K562 (cell line): ENCODE measurements at regions not wholly inside any gene's neighbourhood (a gene's known extent, or its start where the extent isn't known, plus 50 kb on each side); places are given as distances from the start of the nearest gene placed in this dataset.

Experiments used
- ASH1L ChIP-seq: fragments of 450-650 bp; IDR thresholded peaks from 2 replicates; pipeline ENCODE4 v1.6.1; 2018; ENCODE audit warnings: borderline replicate concordance, mild to moderate bottlenecking, low read depth; ENCODE audit not compliant: partially characterized antibody
- DACH1 ChIP-seq: fragments of 450-650 bp; IDR thresholded peaks from 2 replicates; pipeline ENCODE4 v1.6.1; 2018; ENCODE audit not compliant: partially characterized antibody
- FOSL1 ChIP-seq: fragments of 200-800 bp; sonication (Bioruptor generic); conservative IDR thresholded peaks from 2 replicates; pipeline ENCODE4 v1.6.1; 2016; ENCODE audit warnings: missing genetic modification characterization, missing compliant biosample characterization
- HDAC1 ChIP-seq, 2 experiments: fragments of 450-650 bp; IDR thresholded peaks; 2 replicates each; pipeline ENCODE4 v1.6.1; 2016 to 2017; ENCODE audit warnings: inconsistent platforms in 1 of 2, mild to moderate bottlenecking in 1 of 2, moderate library complexity in 1 of 2
- JUND ChIP-seq, 2 experiments: IDR thresholded peaks; 2 replicates in 1 of 2; 3 replicates in 1 of 2; pipeline ENCODE4 v1.6.1; 2011; ENCODE audit warnings: borderline replicate concordance in 2 of 2, low read depth in 2 of 2, low read length in 2 of 2, improper control_type of control experiment in 1 of 2, missing biosample characterization in 1 of 2, missing genetic modification characterization in 1 of 2, missing genetic modification reagents in 1 of 2
- KHSRP ChIP-seq: fragments of 450-650 bp; IDR thresholded peaks from 2 replicates; pipeline ENCODE4 v1.6.1; 2017
- NONO ChIP-seq, 2 experiments: fragments of 200-400 bp in 1 of 2; fragments of 450-650 bp in 1 of 2; formaldehyde crosslinking in 1 of 2; IDR thresholded peaks; 2 replicates each; pipeline ENCODE4 v1.6.1; 2017; ENCODE audit warnings: low read depth in 2 of 2, mild to moderate bottlenecking in 2 of 2, moderate library complexity in 2 of 2, low read length in 1 of 2
- RBM15 ChIP-seq: fragments of 200-400 bp; formaldehyde crosslinking; IDR thresholded peaks from 2 replicates; pipeline ENCODE4 v1.6.1; 2018; ENCODE audit warnings: mild to moderate bottlenecking, low read length, moderate library complexity; ENCODE audit not compliant: insufficient read depth
- RCOR1 ChIP-seq, 2 experiments: IDR thresholded peaks; 2 replicates each; pipeline ENCODE4 v1.6.1; 2012; ENCODE audit warnings: low read depth in 2 of 2, low read length in 2 of 2, borderline replicate concordance in 1 of 2, improper control_type of control experiment in 1 of 2
- SMAD1 ChIP-seq: fragments of 150-350 bp; IDR thresholded peaks from 2 replicates; pipeline ENCODE4 v1.6.1; 2014; ENCODE audit warnings: low read length, low read depth; ENCODE audit not compliant: partially characterized antibody
- TAF15 ChIP-seq: fragments of 200-400 bp; formaldehyde crosslinking; IDR thresholded peaks from 2 replicates; pipeline ENCODE4 v1.6.1; 2017; ENCODE audit warnings: mild to moderate bottlenecking, low read depth, low read length, moderate library complexity
- TFAM ChIP-seq: fragments of 250-450 bp; sonication (Bioruptor Pico); conservative IDR thresholded peaks from 2 replicates; pipeline ENCODE4 v1.5.0; 2021; ENCODE audit warnings: mild to moderate bottlenecking, moderate library complexity
- TF ChIP-seq, protein P1 (sequence below): fragments of 450-650 bp; formaldehyde crosslinking; IDR thresholded peaks from 2 replicates; pipeline ENCODE4 v1.4.0; 2020; ENCODE audit warnings: mild to moderate bottlenecking, moderate library complexity
- TF ChIP-seq, protein P2 (sequence below): fragments of 200-800 bp; sonication (Bioruptor generic); IDR thresholded peaks from 2 replicates; pipeline ENCODE4 v1.6.1; 2017; ENCODE audit warnings: missing genetic modification characterization, missing compliant biosample characterization
- TF ChIP-seq, protein P3 (sequence below): sonication (generic); formaldehyde crosslinking; IDR thresholded peaks from 2 replicates; pipeline ENCODE4 v1.8.0; 2022; ENCODE audit warnings: missing genetic modification reagents, mild to moderate bottlenecking, moderate library complexity, borderline replicate concordance
- TF ChIP-seq, protein P4 (sequence below): sonication (generic); formaldehyde crosslinking; IDR thresholded peaks from 2 replicates; pipeline ENCODE4 v1.8.0; 2022; ENCODE audit warnings: missing genetic modification reagents, mild to moderate bottlenecking, borderline replicate concordance
- TF ChIP-seq, protein P5 (sequence below): sonication (generic); formaldehyde crosslinking; IDR thresholded peaks from 2 replicates; pipeline ENCODE4 v1.5.0; 2020; ENCODE audit warnings: missing genetic modification reagents
- TF ChIP-seq, protein P6 (sequence below): IDR thresholded peaks from 2 replicates; pipeline ENCODE4 v1.6.1; 2012; ENCODE audit warnings: low read depth, low read length, improper control_type of control experiment, borderline replicate concordance

DNA sequence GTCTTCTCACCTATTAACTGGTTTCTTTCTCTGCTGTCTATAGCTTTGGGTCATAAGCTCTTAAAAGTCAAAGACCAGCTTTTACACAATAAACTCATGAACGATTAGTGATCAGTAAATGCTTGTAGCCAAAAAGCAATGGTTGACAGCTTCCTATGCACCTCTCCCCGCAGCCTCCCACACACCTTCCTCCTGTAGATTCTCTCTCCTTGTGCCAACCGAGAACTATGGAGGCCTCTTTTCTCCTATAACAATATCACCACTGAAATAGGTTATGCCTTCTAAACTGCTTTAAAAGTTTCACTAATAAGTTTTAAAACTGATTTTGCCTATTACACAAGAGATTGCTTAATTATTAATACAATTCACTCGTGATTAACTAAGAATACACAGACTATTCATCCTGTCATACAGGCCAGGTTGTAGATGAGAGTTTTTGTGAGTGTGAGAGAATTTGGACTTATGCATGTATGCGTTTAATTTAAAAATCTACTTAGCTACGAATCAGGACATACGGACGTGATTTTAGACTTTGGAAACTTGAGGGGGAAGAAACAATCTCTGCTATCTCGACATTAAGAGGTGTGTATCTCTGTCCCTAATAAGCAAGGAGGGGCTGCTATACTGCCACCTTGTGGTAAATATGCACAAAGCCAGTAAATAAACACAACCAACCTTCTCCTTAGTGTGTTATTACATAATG, 229.1 kb upstream of the RBBP8 start (continued):
- TF ChIP-seq, protein P1, sequence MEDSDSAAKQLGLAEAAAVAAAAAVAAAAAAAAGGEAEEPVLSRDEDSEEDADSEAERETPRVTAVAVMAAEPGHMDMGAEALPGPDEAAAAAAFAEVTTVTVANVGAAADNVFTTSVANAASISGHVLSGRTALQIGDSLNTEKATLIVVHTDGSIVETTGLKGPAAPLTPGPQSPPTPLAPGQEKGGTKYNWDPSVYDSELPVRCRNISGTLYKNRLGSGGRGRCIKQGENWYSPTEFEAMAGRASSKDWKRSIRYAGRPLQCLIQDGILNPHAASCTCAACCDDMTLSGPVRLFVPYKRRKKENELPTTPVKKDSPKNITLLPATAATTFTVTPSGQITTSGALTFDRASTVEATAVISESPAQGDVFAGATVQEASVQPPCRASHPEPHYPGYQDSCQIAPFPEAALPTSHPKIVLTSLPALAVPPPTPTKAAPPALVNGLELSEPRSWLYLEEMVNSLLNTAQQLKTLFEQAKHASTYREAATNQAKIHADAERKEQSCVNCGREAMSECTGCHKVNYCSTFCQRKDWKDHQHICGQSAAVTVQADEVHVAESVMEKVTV (CRISPR knock-in tag), result peak; percentile 43; the same call in 1 of the 2 replicates
- no peak for TF ChIP-seq TFAM (CRISPR knock-in tag)
- 0 out of 4 replicates have a peak, but pooled peaks of 1 of the 2 experiments have one; percentile 35 for TF ChIP-seq NONO (IDR thresholded peaks at IDR 0.05; ENCODE audit: low read depth in 2 of 2, low read length in 1 of 2)
- TF ChIP-seq, protein P2, sequence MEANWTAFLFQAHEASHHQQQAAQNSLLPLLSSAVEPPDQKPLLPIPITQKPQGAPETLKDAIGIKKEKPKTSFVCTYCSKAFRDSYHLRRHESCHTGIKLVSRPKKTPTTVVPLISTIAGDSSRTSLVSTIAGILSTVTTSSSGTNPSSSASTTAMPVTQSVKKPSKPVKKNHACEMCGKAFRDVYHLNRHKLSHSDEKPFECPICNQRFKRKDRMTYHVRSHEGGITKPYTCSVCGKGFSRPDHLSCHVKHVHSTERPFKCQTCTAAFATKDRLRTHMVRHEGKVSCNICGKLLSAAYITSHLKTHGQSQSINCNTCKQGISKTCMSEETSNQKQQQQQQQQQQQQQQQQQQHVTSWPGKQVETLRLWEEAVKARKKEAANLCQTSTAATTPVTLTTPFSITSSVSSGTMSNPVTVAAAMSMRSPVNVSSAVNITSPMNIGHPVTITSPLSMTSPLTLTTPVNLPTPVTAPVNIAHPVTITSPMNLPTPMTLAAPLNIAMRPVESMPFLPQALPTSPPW (CRISPR knock-in tag), result peak; percentile 24; the same call in 1 of the 2 replicates
- TF ChIP-seq, protein P3, sequence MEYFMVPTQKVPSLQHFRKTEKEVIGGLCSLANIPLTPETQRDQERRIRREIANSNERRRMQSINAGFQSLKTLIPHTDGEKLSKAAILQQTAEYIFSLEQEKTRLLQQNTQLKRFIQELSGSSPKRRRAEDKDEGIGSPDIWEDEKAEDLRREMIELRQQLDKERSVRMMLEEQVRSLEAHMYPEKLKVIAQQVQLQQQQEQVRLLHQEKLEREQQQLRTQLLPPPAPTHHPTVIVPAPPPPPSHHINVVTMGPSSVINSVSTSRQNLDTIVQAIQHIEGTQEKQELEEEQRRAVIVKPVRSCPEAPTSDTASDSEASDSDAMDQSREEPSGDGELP (CRISPR knock-in tag), result no peak
- TF ChIP-seq FOSL1 (tag), result 0 out of 2 replicates have a peak, but pooled peaks have one; percentile 15
- TF ChIP-seq HDAC1 (IDR thresholded peaks at IDR 0.05), result no peak
- peak; percentile 71 for TF ChIP-seq DACH1
- TF ChIP-seq TAF15, result no peak
- TF ChIP-seq, protein P4, sequence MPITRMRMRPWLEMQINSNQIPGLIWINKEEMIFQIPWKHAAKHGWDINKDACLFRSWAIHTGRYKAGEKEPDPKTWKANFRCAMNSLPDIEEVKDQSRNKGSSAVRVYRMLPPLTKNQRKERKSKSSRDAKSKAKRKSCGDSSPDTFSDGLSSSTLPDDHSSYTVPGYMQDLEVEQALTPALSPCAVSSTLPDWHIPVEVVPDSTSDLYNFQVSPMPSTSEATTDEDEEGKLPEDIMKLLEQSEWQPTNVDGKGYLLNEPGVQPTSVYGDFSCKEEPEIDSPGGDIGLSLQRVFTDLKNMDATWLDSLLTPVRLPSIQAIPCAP (CRISPR knock-in tag), result no peak
- no peak for TF ChIP-seq KHSRP
- no peak for TF ChIP-seq RBM15
- TF ChIP-seq, protein P5, sequence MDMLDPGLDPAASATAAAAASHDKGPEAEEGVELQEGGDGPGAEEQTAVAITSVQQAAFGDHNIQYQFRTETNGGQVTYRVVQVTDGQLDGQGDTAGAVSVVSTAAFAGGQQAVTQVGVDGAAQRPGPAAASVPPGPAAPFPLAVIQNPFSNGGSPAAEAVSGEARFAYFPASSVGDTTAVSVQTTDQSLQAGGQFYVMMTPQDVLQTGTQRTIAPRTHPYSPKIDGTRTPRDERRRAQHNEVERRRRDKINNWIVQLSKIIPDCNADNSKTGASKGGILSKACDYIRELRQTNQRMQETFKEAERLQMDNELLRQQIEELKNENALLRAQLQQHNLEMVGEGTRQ (CRISPR knock-in tag), result no peak
- TF ChIP-seq RCOR1 (IDR thresholded peaks at IDR 0.05; ENCODE audit: borderline replicate concordance in 1 of 2, low read depth in 2 of 2, low read length in 2 of 2), result peak in 1 of 2 experiments; percentile 27; a peak in 1 of 4 replicates
- TF ChIP-seq SMAD1, result peak; percentile 18
- TF ChIP-seq, protein P6, sequence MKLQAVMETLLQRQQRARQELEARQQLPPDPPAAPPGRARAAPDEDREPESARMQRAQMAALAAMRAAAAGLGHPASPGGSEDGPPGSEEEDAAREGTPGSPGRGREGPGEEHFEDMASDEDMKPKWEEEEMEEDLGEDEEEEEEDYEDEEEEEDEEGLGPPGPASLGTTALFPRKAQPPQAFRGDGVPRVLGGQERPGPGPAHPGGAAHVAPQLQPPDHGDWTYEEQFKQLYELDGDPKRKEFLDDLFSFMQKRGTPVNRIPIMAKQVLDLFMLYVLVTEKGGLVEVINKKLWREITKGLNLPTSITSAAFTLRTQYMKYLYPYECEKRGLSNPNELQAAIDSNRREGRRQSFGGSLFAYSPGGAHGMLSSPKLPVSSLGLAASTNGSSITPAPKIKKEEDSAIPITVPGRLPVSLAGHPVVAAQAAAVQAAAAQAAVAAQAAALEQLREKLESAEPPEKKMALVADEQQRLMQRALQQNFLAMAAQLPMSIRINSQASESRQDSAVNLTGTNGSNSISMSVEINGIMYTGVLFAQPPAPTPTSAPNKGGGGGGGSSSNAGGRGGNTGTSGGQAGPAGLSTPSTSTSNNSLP, result 0 out of 2 replicates have a peak, but pooled peaks have one; percentile 33
- TF ChIP-seq JUND (IDR thresholded peaks at IDR 0.05; ENCODE audit: borderline replicate concordance, low read depth, low read length), result no peak
- no peak for TF ChIP-seq JUND (tag; IDR thresholded peaks at IDR 0.05; ENCODE audit: borderline replicate concordance, low read depth, low read length)
- TF ChIP-seq ASH1L, result no peak
